K562 (cell line): ENCODE measurements at regions not wholly inside any gene's neighbourhood (a gene's known extent, or its start where the extent isn't known, plus 50 kb on each side); places are given as distances from the start of the nearest gene placed in this dataset.

Experiments used
- BCOR ChIP-seq: fragments of 450-650 bp; IDR thresholded peaks from 2 replicates; pipeline ENCODE4 v1.6.1; 2016
- ZBTB26 ChIP-seq: fragments of 450-650 bp; formaldehyde crosslinking; IDR thresholded peaks from 2 replicates; pipeline ENCODE4 v1.4.0; 2022; ENCODE audit warnings: missing genetic modification characterization
- ZBTB40 ChIP-seq, 2 experiments: fragments of 450-650 bp in 1 of 2; sonication (generic) in 1 of 2; formaldehyde crosslinking in 1 of 2; IDR thresholded peaks; 2 replicates each; pipeline versions ENCODE4 v1.7.1 to v1.9.0; 2016 to 2022; ENCODE audit warnings: inconsistent platforms in 1 of 2, mild to moderate bottlenecking in 1 of 2, missing genetic modification reagents in 1 of 2
- ZFP36 ChIP-seq: fragments of 150-350 bp; IDR thresholded peaks from 2 replicates; pipeline ENCODE4 v1.6.1; 2018; ENCODE audit warnings: low read length, low read depth; ENCODE audit not compliant: partially characterized antibody
- ZNF395 ChIP-seq: fragments of 200-800 bp; sonication (Bioruptor generic); IDR thresholded peaks from 2 replicates; pipeline ENCODE4 v1.6.1; 2017; ENCODE audit warnings: missing genetic modification characterization, missing compliant biosample characterization

- TF ChIP-seq ZBTB40 (IDR thresholded peaks at IDR 0.05) (peak; percentile 62; the same call in 1 of the 2 replicates), ZBTB40 (CRISPR knock-in tag; IDR thresholded peaks at IDR 0.05) (no peak), BCOR (no peak), ZFP36 (no peak), ZBTB26 (CRISPR knock-in tag) (no peak), ZNF395 (CRISPR knock-in tag) (no peak)
These were observed 346.2 kb upstream of the ASIC2 start (continued) for GRCh38 chr17:33639103-33639880.
